ENCODE measurements at regions not wholly inside any gene's neighbourhood (a gene's known extent, or its start where the extent isn't known, plus 50 kb on each side); places are given as distances from the start of the nearest gene placed in this dataset.
"Not testable (repeated sequence)": the region's sequence is repeated elsewhere in the genome, so short reads cannot be mapped to it uniquely, and the experiment has no call there.

DNA sequence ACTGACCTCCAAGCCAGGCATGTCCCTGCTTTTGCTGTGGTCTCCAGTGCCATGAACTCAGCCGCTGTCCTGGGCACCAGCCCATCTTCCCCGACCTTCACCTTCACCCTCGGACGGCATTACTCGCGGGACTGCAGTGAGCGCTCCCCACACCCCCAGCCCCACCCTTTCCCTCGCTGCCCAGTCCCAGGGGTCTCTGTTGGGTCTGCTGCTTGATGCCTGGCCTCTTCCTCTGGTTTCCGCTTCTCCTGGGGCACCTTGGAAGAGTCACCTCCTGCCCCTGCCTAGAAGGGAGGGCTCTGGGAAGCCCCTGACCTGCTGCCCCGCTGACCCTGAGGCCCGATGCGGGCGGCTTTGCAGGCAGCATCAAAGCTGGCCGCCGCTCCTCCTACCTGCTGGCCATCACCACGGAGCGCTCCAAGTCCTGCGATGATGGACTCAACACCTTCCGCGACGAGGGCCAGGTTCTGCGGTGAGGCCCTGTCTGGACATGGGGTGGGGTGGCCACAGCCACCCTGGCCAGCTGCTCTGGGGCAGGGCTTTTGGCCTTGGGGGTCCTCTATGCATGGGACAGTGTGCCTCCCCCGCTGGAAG lies 102.3 kb downstream of the ZNF267 start:
- intact Hi-C loops (cut with DNase I), result not testable (repeated sequence)

DNA sequence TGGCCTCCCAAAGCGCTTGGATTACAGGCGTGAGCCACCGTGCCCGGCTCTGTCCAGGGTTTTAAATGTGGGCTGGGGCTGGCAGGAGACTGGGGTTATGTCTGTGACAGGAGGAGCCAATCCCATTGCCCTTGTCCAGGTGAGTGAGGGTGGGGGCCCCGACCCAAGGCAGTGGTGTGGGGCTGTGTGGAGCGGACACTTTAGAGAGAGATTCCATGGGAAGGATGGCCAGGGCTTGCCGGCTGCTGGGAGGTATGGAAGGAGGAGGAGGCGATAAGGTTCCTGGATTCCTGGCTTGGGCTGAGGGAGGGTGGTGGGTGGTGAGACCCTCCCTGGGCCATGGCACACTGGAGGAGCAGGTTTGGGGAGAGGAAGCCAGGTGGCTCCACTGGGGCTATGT lies 104.9 kb downstream of the ZNF267 start:
- ATAC-seq; H3K27me3 ChIP-seq; H3K9me3 ChIP-seq; intact Hi-C loops (cut with DNase I); H3K4me3 ChIP-seq; H3K4me1 ChIP-seq; H3K27ac ChIP-seq; H3K36me3 ChIP-seq: not testable (repeated sequence)
- 81 to 86% (median 84%) methylated on average over 4 of the region's 8 CpGs for WGBS, 4 donors
- DNase-seq, result peak in 1 of 5 donors; percentile 14

More for the DNA sequence above, 102.3 kb downstream of the ZNF267 start:
- DNase-seq, result peak in 1 of 5 donors; percentile 10
- not testable (repeated sequence) for H3K9me3 ChIP-seq, H3K27ac ChIP-seq, H3K27me3 ChIP-seq, H3K4me1 ChIP-seq, H3K36me3 ChIP-seq, ATAC-seq, H3K4me3 ChIP-seq
- 88 to 91% (median 91%) methylated on average over 9 to 22 of the region's 23 CpGs for WGBS, 4 donors

DNA sequence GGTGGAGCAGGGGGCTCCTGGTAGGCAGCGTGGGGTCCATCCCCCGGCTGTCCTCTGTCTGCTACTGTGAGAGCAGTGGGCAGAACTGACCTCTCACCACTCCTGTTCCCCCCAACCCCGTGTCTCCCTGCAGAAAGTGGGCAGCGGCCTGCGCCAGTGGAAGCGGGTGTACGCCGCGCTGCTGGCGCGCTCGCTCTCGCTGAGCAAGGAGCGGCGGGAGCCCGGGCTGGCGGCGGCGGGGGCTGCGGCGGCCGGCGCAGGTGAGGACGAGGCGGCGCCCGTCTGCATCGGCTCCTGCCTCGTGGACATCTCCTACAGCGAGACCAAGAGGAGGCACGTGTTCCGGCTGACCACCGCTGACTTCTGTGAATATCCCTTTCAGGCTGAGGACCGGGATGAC lies 108.1 kb downstream of the ZNF267 start:
- DNase-seq, result peak in 1 of 5 donors; percentile 33
- H3K4me3 ChIP-seq; H3K9me3 ChIP-seq; intact Hi-C loops (cut with DNase I); H3K27me3 ChIP-seq; ATAC-seq; H3K27ac ChIP-seq; H3K36me3 ChIP-seq; H3K4me1 ChIP-seq: not testable (repeated sequence)
- WGBS, 4 donors, result 88 to 89% methylated on average over 31 to 33 of the region's 34 CpGs; no CpG with 5 or more reads in 2 of the 4 donors

- H3K9me3 ChIP-seq; H3K36me3 ChIP-seq; H3K27ac ChIP-seq; H3K4me1 ChIP-seq; DNase-seq; H3K27me3 ChIP-seq; ATAC-seq; H3K4me3 ChIP-seq; intact Hi-C loops (cut with DNase I): not testable (repeated sequence)
- WGBS, 4 donors, result 60 to 93% (median 83%) methylated on average over 2 to 8 of the region's 8 CpGs
These were observed 109.4 kb downstream of the ZNF267 start for GRCh38 chr16:31982986-31983385.

GRCh38 chr16:31983666-31984065 lies 110.1 kb downstream of the ZNF267 start:
- WGBS, 4 donors, result 63 to 80% (median 75%) methylated on average over 1 to 3 of the region's 5 CpGs
- H3K9me3 ChIP-seq; H3K36me3 ChIP-seq; H3K27me3 ChIP-seq; H3K27ac ChIP-seq; ATAC-seq; DNase-seq; H3K4me1 ChIP-seq; intact Hi-C loops (cut with DNase I); H3K4me3 ChIP-seq: not testable (repeated sequence)

DNA sequence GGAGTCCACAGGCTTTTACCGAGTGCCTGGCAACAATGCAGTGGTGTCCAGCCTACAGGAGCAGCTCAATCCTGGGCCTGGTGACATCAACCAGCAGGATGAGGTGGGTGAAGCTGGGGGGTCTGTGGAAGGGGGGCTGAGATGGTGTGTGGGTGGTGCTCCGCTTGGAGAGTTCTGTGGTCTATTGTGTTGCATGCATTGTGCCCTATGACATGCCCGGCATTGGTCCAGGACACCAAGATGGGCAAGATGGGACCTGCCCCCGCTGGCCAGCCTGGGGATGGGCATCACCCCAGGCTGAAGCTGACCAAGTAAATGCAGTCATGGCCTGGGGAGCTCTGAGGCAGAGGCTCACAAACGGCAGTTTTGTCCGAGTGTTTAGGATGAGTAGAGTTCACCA lies 113.3 kb downstream of the ZNF267 start:
- H3K9me3 ChIP-seq; H3K27me3 ChIP-seq; intact Hi-C loops (cut with DNase I); H3K27ac ChIP-seq; DNase-seq; H3K4me1 ChIP-seq; H3K4me3 ChIP-seq; H3K36me3 ChIP-seq: not testable (repeated sequence)
- 69 to 100% (median 83%) methylated on average over 2 to 6 of the region's 6 CpGs for WGBS, 4 donors
- peak in 1 of 4 donors; percentile 33 for ATAC-seq

GRCh38 chr16:31988595-31989581 lies 115.3 kb downstream of the ZNF267 start:
- H3K36me3 ChIP-seq; H3K27me3 ChIP-seq; intact Hi-C loops (cut with DNase I); H3K27ac ChIP-seq; DNase-seq; H3K4me3 ChIP-seq; H3K4me1 ChIP-seq; H3K9me3 ChIP-seq: not testable (repeated sequence)
- ATAC-seq, result peak; percentile 26 to 67 (median 63)
- 9 to 75% (median 29%) methylated on average over 1 to 9 of the region's 23 CpGs for WGBS, 4 donors
- TF ChIP-seq, protein P1, sequence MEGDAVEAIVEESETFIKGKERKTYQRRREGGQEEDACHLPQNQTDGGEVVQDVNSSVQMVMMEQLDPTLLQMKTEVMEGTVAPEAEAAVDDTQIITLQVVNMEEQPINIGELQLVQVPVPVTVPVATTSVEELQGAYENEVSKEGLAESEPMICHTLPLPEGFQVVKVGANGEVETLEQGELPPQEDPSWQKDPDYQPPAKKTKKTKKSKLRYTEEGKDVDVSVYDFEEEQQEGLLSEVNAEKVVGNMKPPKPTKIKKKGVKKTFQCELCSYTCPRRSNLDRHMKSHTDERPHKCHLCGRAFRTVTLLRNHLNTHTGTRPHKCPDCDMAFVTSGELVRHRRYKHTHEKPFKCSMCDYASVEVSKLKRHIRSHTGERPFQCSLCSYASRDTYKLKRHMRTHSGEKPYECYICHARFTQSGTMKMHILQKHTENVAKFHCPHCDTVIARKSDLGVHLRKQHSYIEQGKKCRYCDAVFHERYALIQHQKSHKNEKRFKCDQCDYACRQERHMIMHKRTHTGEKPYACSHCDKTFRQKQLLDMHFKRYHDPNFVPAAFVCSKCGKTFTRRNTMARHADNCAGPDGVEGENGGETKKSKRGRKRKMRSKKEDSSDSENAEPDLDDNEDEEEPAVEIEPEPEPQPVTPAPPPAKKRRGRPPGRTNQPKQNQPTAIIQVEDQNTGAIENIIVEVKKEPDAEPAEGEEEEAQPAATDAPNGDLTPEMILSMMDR (IDR thresholded peaks at IDR 0.05), result peak in 8 of 12 donors; percentile 8 to 38 (median 20)

- H3K36me3 ChIP-seq; intact Hi-C loops (cut with DNase I); H3K4me1 ChIP-seq; DNase-seq; ATAC-seq; H3K9me3 ChIP-seq; H3K4me3 ChIP-seq; H3K27ac ChIP-seq; H3K27me3 ChIP-seq: not testable (repeated sequence)
- WGBS, 4 donors, result 74 to 96% (median 75%) methylated on average over 5 to 7 of the region's 7 CpGs
These were observed 116.7 kb downstream of the ZNF267 start for GRCh38 chr16:31990261-31990660.

GRCh38 chr16:31990980-31991379 lies 117.4 kb downstream of the ZNF267 start:
- H3K36me3 ChIP-seq; ATAC-seq; H3K4me1 ChIP-seq; intact Hi-C loops (cut with DNase I); DNase-seq; H3K27ac ChIP-seq; H3K4me3 ChIP-seq; H3K27me3 ChIP-seq; H3K9me3 ChIP-seq: not testable (repeated sequence)
- WGBS, 4 donors, result 63 to 82% (median 75%) methylated on average over 4 to 8 of the region's 8 CpGs
